Fibroblast of lung (primary cell): ENCODE measurements at regions not wholly inside any gene's neighbourhood (a gene's known extent, or its start where the extent isn't known, plus 50 kb on each side); places are given as distances from the start of the nearest gene placed in this dataset.
A peak's percentile ranks its signal among the peaks of the same experiment; 100 is the strongest.

ENCODE experiments used
- DNase-seq, 2 donors: peaks; one replicate each; pipeline versions ENCODE4 v3.0.0 to v3.0.0-alpha.2; 2010; ENCODE audit warnings: low read depth in 2 of 2
- H2AFZ ChIP-seq: 2 replicates; pipeline ENCODE4 v1.5.1; 2012; ENCODE audit warnings: low read length, control low read depth, inconsistent platforms
- H3K27ac ChIP-seq: 2 replicates; pipeline ENCODE4 v1.5.1; 2011; ENCODE audit warnings: low read length, control low read depth; ENCODE audit not compliant: insufficient read depth
- H3K27me3 ChIP-seq: 2 replicates; pipeline ENCODE4 v1.5.1; 2011; ENCODE audit warnings: mild to moderate bottlenecking, low read length; ENCODE audit not compliant: control insufficient read depth, insufficient read depth
- H3K36me3 ChIP-seq: 2 replicates; pipeline ENCODE4 v1.5.1; 2011; ENCODE audit warnings: low read length; ENCODE audit not compliant: control insufficient read depth, insufficient read depth
- H3K4me1 ChIP-seq: 2 replicates; pipeline ENCODE4 v1.5.1; 2011; ENCODE audit warnings: low read length; ENCODE audit not compliant: control insufficient read depth, insufficient read depth; ENCODE audit errors: extremely low read depth
- H3K4me2 ChIP-seq: 2 replicates; pipeline ENCODE4 v1.5.1; 2011; ENCODE audit warnings: low read length, control low read depth; ENCODE audit not compliant: insufficient read depth; ENCODE audit errors: extremely low read depth
- H3K4me3 ChIP-seq, 4 experiments: fragments of 200-600 bp in 1 of 4; sonication (generic) in 1 of 4; replicated peaks in 1 of 4; 2 replicates each; pipeline ENCODE4 v1.5.1; 2011 to 2016; ENCODE audit warnings: low read length in 4 of 4, low read depth in 3 of 4, mild to moderate bottlenecking in 3 of 4, control low read depth in 2 of 4, inconsistent platforms in 1 of 4, mixed read lengths in 1 of 4; ENCODE audit not compliant: insufficient read depth in 1 of 4; ENCODE audit errors: control extremely low read depth in 1 of 4
- H3K79me2 ChIP-seq: 2 replicates; pipeline ENCODE4 v1.5.1; 2012; ENCODE audit warnings: mild to moderate bottlenecking, low read length, inconsistent platforms; ENCODE audit not compliant: control insufficient read depth, insufficient read depth
- H3K9ac ChIP-seq: 2 replicates; pipeline ENCODE4 v1.5.1; 2011; ENCODE audit warnings: mild to moderate bottlenecking, low read length, control low read depth; ENCODE audit not compliant: insufficient read depth
- H3K9me3 ChIP-seq: 2 replicates; pipeline ENCODE4 v1.5.1; 2012; ENCODE audit warnings: low read depth, low read length; ENCODE audit not compliant: control insufficient read depth, insufficient read depth
- H4K20me1 ChIP-seq: 2 replicates; pipeline ENCODE4 v1.5.1; 2011; ENCODE audit warnings: low read length; ENCODE audit not compliant: control insufficient read depth, insufficient read depth; ENCODE audit errors: extremely low read depth
- EZH2 ChIP-seq: IDR thresholded peaks from 2 replicates; pipeline ENCODE4 v1.5.1; 2012; ENCODE audit warnings: low read length, control low read depth, mild to moderate bottlenecking; ENCODE audit errors: missing control alignments
- TF ChIP-seq, protein P1 (sequence below), 2 donors: IDR thresholded peaks in 1 of 2; conservative IDR thresholded peaks in 1 of 2; 1 replicate in 1 of 2; 2 replicates in 1 of 2; pipeline ENCODE4 v1.5.1; 2011 to 2012; ENCODE audit warnings: low read length in 2 of 2, control low read depth in 1 of 2, inconsistent platforms in 1 of 2, low read depth in 1 of 2, mild to moderate bottlenecking in 1 of 2

DNA sequence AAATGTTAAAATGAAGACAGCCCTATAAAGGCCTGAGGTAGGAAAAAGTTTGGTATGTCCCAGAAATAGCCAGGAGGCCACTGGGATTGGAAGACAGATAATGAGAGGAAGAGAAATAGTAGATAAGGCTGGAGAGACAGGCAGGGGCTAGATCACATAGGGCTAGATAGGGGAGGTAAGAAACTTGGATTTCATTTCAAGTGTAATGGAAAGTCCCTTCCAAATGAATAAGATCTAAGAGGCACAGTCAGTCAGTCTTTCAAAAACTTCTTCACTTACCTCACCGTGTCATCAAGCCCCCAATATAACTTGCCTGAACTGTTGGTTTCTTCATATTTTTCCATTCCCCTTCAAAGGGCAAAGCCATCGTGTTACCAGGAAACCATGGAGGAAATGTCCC, 121.8 kb downstream of the SPCS3 start:
- Histone ChIP-seq H3K4me2 (no peak overlapping the region), H2AFZ (no peak overlapping the region), H3K36me3 (no peaks in the 10 kb centered on the region), H3K9ac (no peak overlapping the region), H3K79me2 (no peaks in the 10 kb centered on the region), H3K4me1 (peaks cover 5% of the 10 kb centered on the region), H4K20me1 (no peaks in the 10 kb centered on the region), H3K27ac (no peak overlapping the region), H3K27me3 (no peaks in the 10 kb centered on the region), H3K9me3 (no peaks in the 10 kb centered on the region), H3K4me3 (no peak overlapping the region)
- TF ChIP-seq, protein P1, sequence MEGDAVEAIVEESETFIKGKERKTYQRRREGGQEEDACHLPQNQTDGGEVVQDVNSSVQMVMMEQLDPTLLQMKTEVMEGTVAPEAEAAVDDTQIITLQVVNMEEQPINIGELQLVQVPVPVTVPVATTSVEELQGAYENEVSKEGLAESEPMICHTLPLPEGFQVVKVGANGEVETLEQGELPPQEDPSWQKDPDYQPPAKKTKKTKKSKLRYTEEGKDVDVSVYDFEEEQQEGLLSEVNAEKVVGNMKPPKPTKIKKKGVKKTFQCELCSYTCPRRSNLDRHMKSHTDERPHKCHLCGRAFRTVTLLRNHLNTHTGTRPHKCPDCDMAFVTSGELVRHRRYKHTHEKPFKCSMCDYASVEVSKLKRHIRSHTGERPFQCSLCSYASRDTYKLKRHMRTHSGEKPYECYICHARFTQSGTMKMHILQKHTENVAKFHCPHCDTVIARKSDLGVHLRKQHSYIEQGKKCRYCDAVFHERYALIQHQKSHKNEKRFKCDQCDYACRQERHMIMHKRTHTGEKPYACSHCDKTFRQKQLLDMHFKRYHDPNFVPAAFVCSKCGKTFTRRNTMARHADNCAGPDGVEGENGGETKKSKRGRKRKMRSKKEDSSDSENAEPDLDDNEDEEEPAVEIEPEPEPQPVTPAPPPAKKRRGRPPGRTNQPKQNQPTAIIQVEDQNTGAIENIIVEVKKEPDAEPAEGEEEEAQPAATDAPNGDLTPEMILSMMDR (conservative IDR thresholded peaks at IDR 0.05 in 1 of 2, IDR thresholded peaks at IDR 0.05 in 1 of 2; ENCODE audit: low read depth in 1 of 2, low read length in 2 of 2), result no peak
- no peak for TF ChIP-seq EZH2
- no peak for DNase-seq

DNA sequence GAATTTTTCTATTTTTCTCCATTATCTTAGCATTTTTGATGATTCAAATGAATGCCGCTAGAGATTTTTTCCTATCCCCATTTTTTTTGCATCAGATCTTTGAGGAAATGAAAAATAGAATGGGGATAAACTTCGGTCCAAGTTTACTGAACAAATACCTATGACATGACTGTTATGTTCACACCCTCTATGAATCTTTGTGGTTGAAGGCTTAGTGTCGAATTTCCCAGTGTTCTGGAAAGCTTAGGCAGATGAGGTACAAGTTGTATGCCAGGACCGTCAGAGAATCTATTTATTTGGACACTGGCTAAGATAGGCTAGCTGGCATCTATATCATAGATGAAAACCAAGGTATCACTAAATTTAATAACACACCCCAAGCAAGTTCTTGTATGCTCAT, 123.4 kb downstream of the SPCS3 start:
- Histone ChIP-seq H3K9ac (no peak overlapping the region), H3K9me3 (no peaks in the 10 kb centered on the region), H2AFZ (no peak overlapping the region), H3K4me2 (peak overlapping the region; percentile 21), H3K4me3 (no peak overlapping the region), H3K79me2 (no peaks in the 10 kb centered on the region), H4K20me1 (no peaks in the 10 kb centered on the region), H3K27ac (no peak overlapping the region), H3K36me3 (no peaks in the 10 kb centered on the region), H3K27me3 (no peaks in the 10 kb centered on the region), H3K4me1 (peaks cover 4% of the 10 kb centered on the region)
- DNase-seq, result peak; percentile 96 to 98
- TF ChIP-seq, protein P1 (conservative IDR thresholded peaks at IDR 0.05 in 1 of 2, IDR thresholded peaks at IDR 0.05 in 1 of 2; ENCODE audit: low read depth in 1 of 2, low read length in 2 of 2), result no peak
- TF ChIP-seq EZH2, result no peak

DNA sequence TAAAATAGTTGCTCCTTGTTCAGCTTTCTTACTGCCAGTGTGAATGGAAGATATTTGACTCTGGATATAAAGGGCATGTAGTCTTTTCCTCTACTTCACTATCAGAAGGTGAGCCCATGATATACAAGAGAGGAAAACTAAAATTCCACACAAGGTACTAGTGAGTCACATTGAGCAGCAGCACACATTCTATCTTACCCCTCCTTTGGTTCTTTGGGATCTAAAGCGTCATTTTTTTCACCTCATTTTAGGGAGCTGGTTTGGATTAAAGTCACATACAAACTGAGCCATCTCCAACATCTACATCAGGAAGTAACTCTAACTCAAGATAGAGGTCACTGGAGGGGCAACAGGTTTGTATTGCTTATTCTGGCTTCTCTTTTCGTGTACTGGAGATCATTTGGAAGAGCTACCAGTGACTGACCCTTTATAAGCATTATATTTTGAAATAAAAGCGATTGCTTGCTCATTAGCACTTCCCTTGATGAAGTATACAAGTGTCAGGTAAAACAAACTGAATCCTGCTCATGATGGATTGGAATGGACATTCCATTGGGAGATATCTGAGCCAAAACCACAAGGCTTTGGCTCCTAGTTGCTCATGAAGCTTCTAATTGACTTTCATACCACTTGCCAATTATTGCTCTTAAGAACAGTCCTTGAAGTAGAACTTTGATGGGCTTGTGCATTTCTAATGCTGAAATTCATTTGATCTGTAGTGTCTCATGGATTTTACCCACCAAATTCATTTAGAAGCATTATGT, 124.1 kb downstream of the SPCS3 start:
- Histone ChIP-seq H2AFZ (no peak overlapping the region), H3K27ac (peak overlapping the region; percentile 2), H3K9ac (no peak overlapping the region), H3K4me3 (no peak overlapping the region), H3K4me2 (peak overlapping the region; percentile 63), H3K9me3 (no peaks in the 10 kb centered on the region), H3K27me3 (no peaks in the 10 kb centered on the region), H4K20me1 (no peaks in the 10 kb centered on the region), H3K36me3 (no peaks in the 10 kb centered on the region), H3K79me2 (no peaks in the 10 kb centered on the region), H3K4me1 (peaks cover 4% of the 10 kb centered on the region)
- peak; percentile 39 to 95 for DNase-seq
- no peak for TF ChIP-seq EZH2
- TF ChIP-seq, protein P1 (conservative IDR thresholded peaks at IDR 0.05 in 1 of 2, IDR thresholded peaks at IDR 0.05 in 1 of 2; ENCODE audit: low read depth in 1 of 2, low read length in 2 of 2), result no peak
